ENCODE measurements at regions not wholly inside any gene's neighbourhood (a gene's known extent, or its start where the extent isn't known, plus 50 kb on each side); places are given as distances from the start of the nearest gene placed in this dataset.

GRCh38 chr4:57331959-57332358, 221.8 kb upstream of the IGFBP7 start:
- TF ChIP-seq POLR2A (IDR thresholded peaks at IDR 0.05) (no peak), CTCF (IDR thresholded peaks at IDR 0.05) (no peak)
